ENCODE measurements at regions not wholly inside any gene's neighbourhood (a gene's known extent, or its start where the extent isn't known, plus 50 kb on each side); places are given as distances from the start of the nearest gene placed in this dataset.

GRCh38 chr22:27634043-27634740, 167.4 kb downstream of the MN1 start:
- Mint-ChIP-seq H3K9me3 (peaks cover 5% of the 10 kb centered on the region), H3K27me3 (no peaks in the 10 kb centered on the region), H3K4me3 (no peak overlapping the region), H3K36me3 (ENCODE audit: low read depth) (no peaks in the 10 kb centered on the region), H3K27ac (no peak overlapping the region), H3K4me1 (no peaks in the 10 kb centered on the region)
- ChIA-PET POLR2A (no interaction called here), CTCF (no interaction called here)
- no peak for DNase-seq

- Mint-ChIP-seq H3K4me3 (no peak overlapping the region), H3K9me3 (peaks cover 5% of the 10 kb centered on the region), H3K27ac (no peak overlapping the region), H3K4me1 (no peaks in the 10 kb centered on the region), H3K36me3 (ENCODE audit: low read depth) (no peaks in the 10 kb centered on the region), H3K27me3 (no peaks in the 10 kb centered on the region)
- DNase-seq = no peak
- ChIA-PET POLR2A (no interaction called here), CTCF (no interaction called here)
These were observed 166.1 kb downstream of the MN1 start for GRCh38 chr22:27635435-27635834.

- Mint-ChIP-seq H3K4me1 (no peaks in the 10 kb centered on the region), H3K9me3 (peaks cover 5% of the 10 kb centered on the region), H3K36me3 (ENCODE audit: low read depth) (no peaks in the 10 kb centered on the region), H3K27ac (no peak overlapping the region), H3K4me3 (no peak overlapping the region), H3K27me3 (no peaks in the 10 kb centered on the region)
- CTCF ChIA-PET = no interaction called here
- no peak for DNase-seq
- POLR2A ChIA-PET = no interaction called here
These were observed 165.7 kb downstream of the MN1 start for GRCh38 chr22:27635852-27636251.

GRCh38 chr22:27636716-27637508, 164.6 kb downstream of the MN1 start:
- Mint-ChIP-seq H3K4me1 (no peaks in the 10 kb centered on the region), H3K27ac (no peak overlapping the region), H3K4me3 (no peak overlapping the region), H3K36me3 (ENCODE audit: low read depth) (no peaks in the 10 kb centered on the region), H3K27me3 (no peaks in the 10 kb centered on the region), H3K9me3 (no peaks in the 10 kb centered on the region)
- ChIA-PET POLR2A (no interaction called here), CTCF (no interaction called here)
- DNase-seq = no peak

- H3K4me1 Mint-ChIP-seq = no peaks in the 10 kb centered on the region
- no peaks in the 10 kb centered on the region for H3K27me3 Mint-ChIP-seq
- H3K36me3 Mint-ChIP-seq (ENCODE audit: low read depth) = no peaks in the 10 kb centered on the region
- H3K27ac Mint-ChIP-seq = no peak overlapping the region
- no peak overlapping the region for H3K4me3 Mint-ChIP-seq
- CTCF ChIA-PET = no interaction called here
- DNase-seq = no peak
- POLR2A ChIA-PET = no interaction called here
- H3K9me3 Mint-ChIP-seq = no peaks in the 10 kb centered on the region
These were observed 164.0 kb downstream of the MN1 start for GRCh38 chr22:27637604-27638003.

- H3K9me3 Mint-ChIP-seq = no peaks in the 10 kb centered on the region
- POLR2A ChIA-PET = no interaction called here
- no peaks in the 10 kb centered on the region for H3K27me3 Mint-ChIP-seq
- H3K36me3 Mint-ChIP-seq (ENCODE audit: low read depth) = no peaks in the 10 kb centered on the region
- H3K4me1 Mint-ChIP-seq = no peaks in the 10 kb centered on the region
- DNase-seq = no peak
- H3K27ac Mint-ChIP-seq = no peak overlapping the region
- CTCF ChIA-PET = no interaction called here
- H3K4me3 Mint-ChIP-seq = no peak overlapping the region
These were observed 163.0 kb downstream of the MN1 start for GRCh38 chr22:27638329-27639233.

GRCh38 chr22:27639248-27640086, 162.1 kb downstream of the MN1 start:
- Mint-ChIP-seq H3K4me3 (no peak overlapping the region), H3K27ac (no peak overlapping the region), H3K4me1 (no peaks in the 10 kb centered on the region), H3K27me3 (no peaks in the 10 kb centered on the region), H3K9me3 (no peaks in the 10 kb centered on the region), H3K36me3 (ENCODE audit: low read depth) (no peaks in the 10 kb centered on the region)
- POLR2A ChIA-PET = no interaction called here
- CTCF ChIA-PET = no interaction called here
- DNase-seq = no peak

GRCh38 chr22:27641049-27641795, 160.3 kb downstream of the MN1 start:
- Mint-ChIP-seq H3K36me3 (ENCODE audit: low read depth) (no peaks in the 10 kb centered on the region), H3K27ac (no peak overlapping the region), H3K4me3 (no peak overlapping the region), H3K4me1 (no peaks in the 10 kb centered on the region), H3K27me3 (no peaks in the 10 kb centered on the region), H3K9me3 (no peaks in the 10 kb centered on the region)
- POLR2A ChIA-PET = no interaction called here
- CTCF ChIA-PET = no interaction called here
- DNase-seq = no peak

GRCh38 chr22:27642104-27642800, 159.3 kb downstream of the MN1 start:
- H3K4me3 Mint-ChIP-seq = no peak overlapping the region
- no peak overlapping the region for H3K27ac Mint-ChIP-seq
- no peaks in the 10 kb centered on the region for H3K4me1 Mint-ChIP-seq
- H3K27me3 Mint-ChIP-seq = no peaks in the 10 kb centered on the region
- POLR2A ChIA-PET = no interaction called here
- DNase-seq = no peak
- H3K9me3 Mint-ChIP-seq = no peaks in the 10 kb centered on the region
- no peaks in the 10 kb centered on the region for H3K36me3 Mint-ChIP-seq (ENCODE audit: low read depth)
- CTCF ChIA-PET = no interaction called here

- Mint-ChIP-seq H3K27ac (no peak overlapping the region), H3K27me3 (no peaks in the 10 kb centered on the region), H3K4me3 (no peak overlapping the region), H3K4me1 (no peaks in the 10 kb centered on the region), H3K9me3 (no peaks in the 10 kb centered on the region), H3K36me3 (ENCODE audit: low read depth) (no peaks in the 10 kb centered on the region)
- DNase-seq = no peak
- CTCF ChIA-PET = no interaction called here
- POLR2A ChIA-PET = no interaction called here
These were observed 157.6 kb downstream of the MN1 start for GRCh38 chr22:27643907-27644306.

- Mint-ChIP-seq H3K9me3 (peaks cover 1% of the 10 kb centered on the region), H3K36me3 (ENCODE audit: low read depth) (no peaks in the 10 kb centered on the region), H3K4me3 (no peak overlapping the region), H3K4me1 (no peaks in the 10 kb centered on the region), H3K27me3 (no peaks in the 10 kb centered on the region), H3K27ac (no peak overlapping the region)
- no peak for DNase-seq
- POLR2A ChIA-PET = no interaction called here
- CTCF ChIA-PET = no interaction called here
These were observed 157.0 kb downstream of the MN1 start for GRCh38 chr22:27644566-27644965.

- POLR2A ChIA-PET = no interaction called here
- CTCF ChIA-PET = interaction anchor here (0.5 kb wide), 1 partner anchor 1369 kb away, joined by 3 read pairs; no protein-coding TSS in a partner anchor
- H3K4me1 Mint-ChIP-seq = no peaks in the 10 kb centered on the region
- DNase-seq = no peak
- no peak overlapping the region for H3K27ac Mint-ChIP-seq
- peaks cover 2% of the 10 kb centered on the region for H3K9me3 Mint-ChIP-seq
- H3K4me3 Mint-ChIP-seq = no peak overlapping the region
- H3K27me3 Mint-ChIP-seq = no peaks in the 10 kb centered on the region
- H3K36me3 Mint-ChIP-seq (ENCODE audit: low read depth) = no peaks in the 10 kb centered on the region
These were observed 154.0 kb downstream of the MN1 start for GRCh38 chr22:27647540-27647939.

Data from activated CD4-positive, alpha-beta memory T cell treated with anti-CD3 and anti-CD28 coated beads, Interleukin-2, amount 10 ng/mL, durations not matched to agents 7 days and 5 days (primary cell).